HG03378 (cell line): ENCODE measurements at regions not wholly inside any gene's neighbourhood (a gene's known extent, or its start where the extent isn't known, plus 50 kb on each side); places are given as distances from the start of the nearest gene placed in this dataset.
"Not testable (repeated sequence)": the region's sequence is repeated elsewhere in the genome, so short reads cannot be mapped to it uniquely, and the experiment has no call there.

Source experiments
- ATAC-seq: cut with Tn5 transposase; IDR thresholded peaks from one replicate; pipeline ENCODE4 v1.9.1; 2021; ENCODE audit warnings: mild to moderate bottlenecking, moderate library complexity; ENCODE audit not compliant: unreplicated experiment

- ATAC-seq: no peak
Observed at GRCh38 chr5:173434270-173434669, 106.1 kb upstream of the STC2 start.

DNA sequence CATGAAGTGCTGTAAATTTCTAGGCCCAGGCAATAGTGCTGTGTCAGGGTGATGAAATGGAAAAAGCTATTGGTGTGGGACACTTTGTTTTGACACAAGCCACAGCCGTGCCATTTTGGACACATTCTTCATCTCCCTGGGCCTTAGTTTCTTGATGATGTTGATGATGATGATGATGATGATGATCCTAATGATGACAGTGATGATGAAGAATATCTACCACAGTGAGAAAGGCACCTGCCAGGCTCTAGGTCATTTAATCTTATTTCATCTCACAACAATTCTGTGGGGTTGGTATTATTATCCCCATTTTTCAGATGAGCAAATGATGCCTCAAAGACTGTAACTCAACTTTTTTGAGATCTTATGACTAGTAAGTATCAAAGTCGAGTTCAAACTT lies 102.2 kb upstream of the STC2 start:
- no peak for ATAC-seq

DNA sequence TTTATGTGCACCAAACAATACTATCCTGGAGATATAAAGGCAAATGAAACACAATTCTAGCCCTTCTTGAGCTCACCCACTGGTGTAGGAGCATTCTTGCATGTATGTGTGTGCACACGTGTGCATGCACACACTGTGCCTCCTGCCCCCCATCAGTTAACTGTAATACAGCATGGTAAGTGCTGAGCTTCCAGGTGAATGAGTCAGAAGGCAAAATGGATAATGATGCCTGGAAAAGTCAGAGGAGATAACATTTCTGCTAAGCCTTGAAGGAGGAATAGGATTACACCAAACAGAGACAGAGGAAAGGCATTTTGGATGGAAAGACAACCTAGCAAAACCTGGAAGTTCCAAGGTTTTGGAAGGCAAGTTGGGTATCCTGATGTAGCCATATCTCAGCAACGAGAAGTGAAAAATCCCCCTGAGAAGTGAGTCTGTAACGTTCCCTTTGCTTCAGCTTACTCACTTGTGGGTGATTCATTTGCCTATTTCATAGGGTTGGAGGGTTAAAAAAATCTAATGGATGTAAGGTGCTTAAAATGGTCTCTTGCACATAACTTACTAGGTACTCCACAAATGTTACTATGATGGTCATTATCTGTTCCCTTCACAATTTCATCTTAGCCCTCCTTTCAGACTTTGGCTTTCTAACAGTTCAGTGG lies 101.4 kb upstream of the STC2 start:
- ATAC-seq: no peak

DNA sequence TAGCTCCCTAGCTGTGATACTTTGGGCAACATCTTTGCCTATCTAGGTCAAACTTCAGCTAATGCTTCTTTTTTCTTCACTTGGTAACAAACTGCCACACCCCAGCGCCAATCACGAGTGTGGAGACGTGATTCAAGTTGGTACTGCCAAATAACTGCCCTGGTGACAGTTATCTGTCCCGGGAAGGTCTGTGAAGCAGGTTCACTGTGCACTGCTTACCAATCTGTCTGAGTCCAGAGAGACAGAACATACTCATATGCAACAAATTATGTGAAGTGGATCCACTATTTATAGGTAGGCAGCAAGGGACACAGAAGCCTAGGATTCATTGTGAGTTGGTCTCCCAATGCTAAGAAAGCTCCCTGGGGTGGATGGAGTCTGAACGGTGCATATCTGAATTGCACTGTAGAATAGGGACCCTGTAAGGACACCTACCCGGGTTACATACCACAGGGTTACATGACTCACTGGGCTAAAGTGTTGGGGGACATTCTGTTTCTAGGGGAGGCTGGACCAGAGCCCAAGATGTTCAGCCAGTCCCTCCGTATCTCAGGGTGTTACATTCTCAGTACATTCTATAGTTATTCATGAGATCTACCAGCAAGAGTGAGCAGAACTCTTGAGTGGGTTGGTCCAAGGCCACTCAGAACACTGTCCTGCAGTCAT lies 95.4 kb upstream of the STC2 start:
- no peak for ATAC-seq

GRCh38 chr5:173420108-173420507 lies 91.9 kb upstream of the STC2 start:
- no peak for ATAC-seq

- no peak for ATAC-seq
Observed at GRCh38 chr5:173413471-173413982, 85.3 kb upstream of the STC2 start.

DNA sequence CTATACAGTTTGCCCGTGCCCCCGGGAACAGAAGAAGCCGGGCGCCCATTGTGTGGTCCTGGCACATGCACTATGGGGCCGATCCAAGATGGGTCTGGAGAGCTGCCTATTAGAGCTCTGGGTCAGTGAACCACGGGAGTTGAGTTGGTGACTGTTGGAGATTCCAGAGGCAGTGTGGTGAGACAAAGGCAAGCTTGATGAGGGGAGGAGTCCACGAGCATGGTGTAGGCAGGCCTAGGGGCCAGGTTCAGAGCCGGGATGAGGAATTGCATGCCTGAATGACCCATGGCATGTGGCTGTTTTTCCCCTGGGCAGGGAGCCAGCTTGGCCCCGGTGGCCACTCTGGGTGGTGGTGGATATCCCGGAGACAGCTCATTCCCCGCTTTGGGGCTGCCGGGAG lies 84.4 kb upstream of the STC2 start:
- ATAC-seq: no peak

DNA sequence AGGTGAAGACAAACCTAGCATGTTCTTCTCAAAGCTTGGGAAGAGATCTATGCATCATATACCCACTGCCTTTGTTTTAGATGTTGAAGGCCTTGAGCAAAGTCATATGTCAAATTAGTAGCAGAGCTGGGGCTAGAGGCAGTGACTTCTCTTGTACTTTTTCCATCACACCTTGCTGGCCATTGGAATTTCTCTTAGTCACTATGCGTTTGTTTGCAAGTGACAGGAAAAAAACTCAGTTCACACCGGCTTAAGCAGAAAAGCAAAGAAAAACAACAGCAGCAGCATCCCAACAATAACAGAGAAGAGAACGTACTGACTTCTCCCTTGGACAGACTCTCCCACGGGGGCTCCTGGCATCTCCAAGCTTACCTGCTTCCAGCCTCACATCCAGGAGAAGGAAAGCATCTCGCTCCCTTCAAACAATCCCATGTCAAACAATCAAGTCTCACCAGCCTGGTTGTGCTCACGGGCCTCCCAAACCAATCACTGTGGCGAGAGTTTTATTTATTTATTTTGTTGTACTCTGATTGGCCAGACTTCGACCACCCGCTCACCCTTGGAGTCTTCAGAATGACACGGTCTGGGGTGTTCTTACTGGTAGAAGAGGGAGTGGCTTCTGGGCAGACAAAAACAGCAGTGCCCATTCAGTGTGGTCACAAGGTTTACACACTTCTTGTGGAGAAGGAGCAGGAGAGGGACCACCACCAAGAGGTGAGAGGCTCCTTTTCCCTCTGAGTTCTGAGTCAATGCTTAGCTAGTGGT lies 83.8 kb upstream of the STC2 start:
- no peak for ATAC-seq

GRCh38 chr5:173410459-173411233 lies 82.4 kb upstream of the STC2 start:
- no peak for ATAC-seq

GRCh38 chr5:173408946-173409345 lies 80.7 kb upstream of the STC2 start:
- ATAC-seq: no peak

DNA sequence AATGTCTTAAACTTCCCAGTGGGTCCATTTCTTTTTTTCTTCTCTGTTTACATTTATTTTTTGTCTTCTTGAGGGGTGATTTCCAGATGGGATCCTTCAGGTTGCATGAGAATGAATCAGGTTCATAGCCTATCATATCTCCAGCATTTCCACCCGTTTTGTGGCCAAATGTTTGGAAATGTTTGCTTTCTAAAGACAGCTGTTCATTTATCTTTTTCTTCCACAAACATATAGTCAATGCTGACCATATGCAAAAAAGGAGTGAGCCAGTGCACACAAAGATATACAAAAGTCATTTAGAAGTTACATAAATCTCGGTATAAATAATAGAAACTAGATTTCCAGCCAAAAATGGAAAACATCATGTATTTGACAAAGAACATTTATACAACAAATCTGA lies 71.6 kb upstream of the STC2 start:
- ATAC-seq: no peak

GRCh38 chr5:173397516-173397915 lies 69.3 kb upstream of the STC2 start:
- no peak for ATAC-seq

- no peak for ATAC-seq
Observed at GRCh38 chr5:173396311-173396993, 68.2 kb upstream of the STC2 start.

DNA sequence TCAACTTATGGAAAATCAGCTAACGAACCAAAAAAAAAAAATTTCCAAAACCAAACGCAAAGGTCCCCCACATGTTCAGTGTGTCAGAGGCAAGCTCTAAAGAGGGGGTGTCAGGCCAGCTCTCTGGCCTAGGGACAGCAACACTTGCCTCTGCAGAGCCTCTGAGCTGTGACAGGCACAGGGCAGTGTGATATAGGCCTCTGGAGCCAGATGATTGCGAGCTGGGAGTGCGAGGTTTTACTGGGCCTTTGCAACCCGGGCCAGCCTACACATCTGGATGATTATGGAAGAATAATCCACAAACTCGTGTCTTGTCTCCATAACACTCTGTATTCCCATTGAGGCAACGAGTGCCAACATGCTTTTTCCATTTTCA lies 67.7 kb upstream of the STC2 start:
- ATAC-seq: no peak

DNA sequence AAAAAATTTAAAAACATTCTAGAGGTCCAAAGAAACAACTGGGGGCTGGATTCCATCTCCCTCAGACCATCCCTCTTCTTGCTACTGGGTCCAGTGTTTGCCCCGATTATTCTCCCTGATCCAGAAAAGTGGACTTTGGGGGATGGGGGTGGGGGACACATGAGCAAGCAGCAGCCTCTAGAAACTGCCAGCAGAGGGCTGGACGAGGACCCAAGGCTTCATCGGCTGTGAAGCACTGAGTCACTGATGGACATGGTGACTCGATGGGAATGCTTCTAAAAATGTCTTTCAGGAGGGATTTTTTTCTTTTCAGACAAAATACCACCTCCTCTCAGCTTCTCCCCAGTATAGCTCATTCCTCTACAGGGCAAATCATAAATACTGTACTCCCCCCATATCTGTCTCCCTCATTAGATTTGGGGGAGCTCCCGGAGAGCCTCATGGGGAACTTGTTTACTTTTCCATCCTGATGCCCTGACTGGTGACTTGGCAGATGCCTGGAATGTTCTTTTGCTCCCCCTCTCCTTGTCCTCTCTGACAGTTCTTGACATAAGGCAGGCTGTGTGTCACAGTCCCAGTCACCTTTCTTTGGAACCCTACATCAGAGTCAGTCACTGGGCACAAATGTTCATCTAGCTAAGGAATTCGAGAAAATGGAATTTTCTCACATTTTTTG lies 67.2 kb upstream of the STC2 start:
- no peak for ATAC-seq

DNA sequence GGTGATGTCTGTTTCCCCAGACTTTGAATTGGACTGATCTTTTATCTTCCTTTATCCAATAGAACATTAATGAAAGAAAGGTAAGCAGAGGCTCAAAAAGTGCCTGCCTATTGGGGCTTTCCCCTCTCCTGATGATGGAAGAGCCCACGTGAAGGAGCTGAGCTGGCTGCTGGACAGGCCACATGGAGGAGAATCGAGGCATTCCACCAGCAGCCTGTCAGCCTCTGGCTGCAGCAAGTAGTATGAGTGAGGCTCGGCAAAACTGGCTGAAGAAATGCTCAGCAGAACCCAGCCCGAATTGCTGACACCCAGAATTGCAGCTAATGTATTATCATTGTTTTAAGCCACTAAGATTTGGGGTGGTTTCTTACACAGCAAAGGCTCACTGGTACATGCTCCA lies 66.5 kb upstream of the STC2 start:
- ATAC-seq: no peak

DNA sequence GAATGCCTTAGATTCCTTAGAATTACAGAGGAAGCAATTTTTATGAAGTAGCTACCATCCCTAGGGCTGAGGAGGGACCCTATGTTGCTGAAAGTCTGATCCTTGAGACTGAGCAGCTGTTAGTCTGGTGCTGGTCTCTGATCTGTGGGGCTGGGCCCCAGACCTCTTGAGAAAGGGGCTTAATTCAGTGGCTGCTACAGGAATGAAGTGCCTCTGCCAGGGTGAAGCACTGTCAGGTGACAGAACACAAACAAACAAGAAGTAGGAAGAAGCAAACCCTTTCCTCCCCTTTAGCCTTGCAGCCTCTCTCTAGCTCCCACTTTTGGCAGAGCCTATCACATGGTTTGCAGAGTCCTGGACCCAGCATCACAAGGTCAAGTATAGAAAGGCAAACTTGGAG lies 64.0 kb upstream of the STC2 start:
- ATAC-seq: no peak

GRCh38 chr5:173391031-173391430 lies 62.8 kb upstream of the STC2 start:
- no peak for ATAC-seq

DNA sequence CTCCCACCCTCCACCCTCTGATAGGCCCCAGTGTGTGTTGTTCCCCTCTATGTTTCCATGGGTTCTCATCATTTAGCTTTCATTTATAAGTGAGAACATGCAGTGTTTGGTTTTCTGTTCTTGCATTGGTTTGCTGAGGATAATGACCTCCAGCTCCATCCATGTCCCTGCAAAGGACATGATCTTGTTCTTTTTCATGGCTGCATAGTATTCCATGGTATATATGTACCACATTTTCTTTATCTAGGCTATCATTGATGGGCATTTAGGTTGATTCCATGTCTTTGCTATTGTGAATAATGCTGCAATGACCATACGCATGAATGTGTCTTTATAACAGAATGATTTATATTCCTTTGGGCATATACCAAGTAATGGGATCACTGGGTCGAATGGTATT lies 59.1 kb upstream of the STC2 start:
- not testable (repeated sequence) for ATAC-seq

DNA sequence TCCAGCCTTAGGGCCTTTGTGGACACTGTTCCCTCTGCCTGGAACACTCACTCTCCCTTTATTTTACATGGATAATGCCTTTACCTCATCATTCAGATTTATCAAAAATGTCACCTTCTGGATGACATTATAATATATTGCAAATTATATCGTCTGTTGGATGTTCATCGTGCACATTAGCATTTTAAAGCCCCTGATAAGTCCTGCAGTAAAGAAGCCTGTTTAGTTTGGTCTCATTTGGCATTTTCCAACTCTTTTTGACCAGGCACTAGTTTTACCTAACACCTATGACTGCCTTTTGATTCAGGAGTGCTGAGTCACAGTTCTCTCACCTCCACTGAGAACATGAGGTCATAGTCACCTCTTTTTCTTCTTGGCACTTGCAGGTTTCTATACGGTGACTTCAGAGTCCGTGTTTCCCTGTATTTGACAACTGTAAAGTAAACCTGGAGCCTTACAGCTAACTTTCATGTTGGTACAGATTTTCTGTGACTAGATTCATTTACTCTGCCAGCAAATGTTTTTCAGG lies 57.7 kb upstream of the STC2 start:
- no peak for ATAC-seq
